Pons (tissue), 1 donor: ENCODE measurements at regions not wholly inside any gene's neighbourhood (a gene's known extent, or its start where the extent isn't known, plus 50 kb on each side); places are given as distances from the start of the nearest gene placed in this dataset.
A peak's percentile ranks its signal among the peaks of the same experiment; 100 is the strongest.

Experiments used
- DNase-seq: peaks from one replicate; pipeline ENCODE4 v3.0.0-alpha.2; 2016; ENCODE audit warnings: low spot score

GRCh38 chr13:84570831-84571230, 688.6 kb upstream of the SLITRK1 start:
- DNase-seq, result no peak

- DNase-seq, result no peak
Measured at GRCh38 chr13:84569366-84569765, 687.1 kb upstream of the SLITRK1 start.

- DNase-seq, result no peak
Measured at GRCh38 chr13:84567848-84568247, 685.6 kb upstream of the SLITRK1 start.

GRCh38 chr13:84566780-84567179, 684.5 kb upstream of the SLITRK1 start:
- DNase-seq, result no peak

- DNase-seq, result no peak
Measured at GRCh38 chr13:84563611-84564010, 681.3 kb upstream of the SLITRK1 start.

- DNase-seq, result no peak
Measured at GRCh38 chr13:84553227-84553626, 671.0 kb upstream of the SLITRK1 start.

- DNase-seq, result no peak
Measured at GRCh38 chr13:84543962-84544361, 661.7 kb upstream of the SLITRK1 start.

GRCh38 chr13:84542348-84542747, 660.1 kb upstream of the SLITRK1 start:
- no peak for DNase-seq

- no peak for DNase-seq
Measured at GRCh38 chr13:84536906-84537305, 654.6 kb upstream of the SLITRK1 start.

GRCh38 chr13:84528408-84529070, 646.3 kb upstream of the SLITRK1 start:
- no peak for DNase-seq

GRCh38 chr13:84525865-84526264, 643.6 kb upstream of the SLITRK1 start:
- DNase-seq, result no peak

GRCh38 chr13:84524586-84524985, 642.3 kb upstream of the SLITRK1 start:
- peak; percentile 59 for DNase-seq

GRCh38 chr13:84500016-84500415, 617.7 kb upstream of the SLITRK1 start:
- no peak for DNase-seq

- no peak for DNase-seq
Measured at GRCh38 chr13:84497613-84498012, 615.3 kb upstream of the SLITRK1 start.

- DNase-seq, result no peak
Measured at GRCh38 chr13:84491952-84492351, 609.7 kb upstream of the SLITRK1 start.

GRCh38 chr13:84487752-84488151, 605.5 kb upstream of the SLITRK1 start:
- DNase-seq, result no peak

- no peak for DNase-seq
Measured at GRCh38 chr13:84481958-84482357, 599.7 kb upstream of the SLITRK1 start.

GRCh38 chr13:84479656-84480055, 597.4 kb upstream of the SLITRK1 start:
- DNase-seq, result no peak

GRCh38 chr13:84470528-84470927, 588.3 kb upstream of the SLITRK1 start:
- DNase-seq, result no peak

- DNase-seq, result no peak
Measured at GRCh38 chr13:84466461-84466860, 584.2 kb upstream of the SLITRK1 start.

- DNase-seq, result no peak
Measured at GRCh38 chr13:84460989-84461388, 578.7 kb upstream of the SLITRK1 start.

GRCh38 chr13:84455143-84455905, 573.0 kb upstream of the SLITRK1 start:
- no peak for DNase-seq

GRCh38 chr13:84447640-84447978, 565.3 kb upstream of the SLITRK1 start:
- DNase-seq, result no peak
